Trophoblast cell (in vitro differentiated cells and primary cell): ENCODE measurements at regions not wholly inside any gene's neighbourhood (a gene's known extent, or its start where the extent isn't known, plus 50 kb on each side); places are given as distances from the start of the nearest gene placed in this dataset.

Experiments used
- DNase-seq, 2 donors: peaks; one replicate each; pipeline ENCODE4 v3.0.0-alpha.2; 2016
- H2AFZ ChIP-seq: 2 replicates; pipeline ENCODE4 v1.6.1; 2013; ENCODE audit warnings: low read length, moderate library complexity, mild to moderate bottlenecking; ENCODE audit not compliant: insufficient read depth, poor library complexity
- H2AK5ac ChIP-seq: 2 replicates; pipeline ENCODE4 v1.6.1; 2013; ENCODE audit warnings: mild to moderate bottlenecking, low read length
- H2BK120ac ChIP-seq: 2 replicates; pipeline ENCODE4 v1.6.1; 2013; ENCODE audit warnings: low read length, mild to moderate bottlenecking, moderate library complexity; ENCODE audit not compliant: insufficient read depth, poor library complexity
- H2BK12ac ChIP-seq: 2 replicates; pipeline ENCODE4 v1.6.1; 2013; ENCODE audit warnings: mild to moderate bottlenecking, low read length, moderate library complexity
- H2BK5ac ChIP-seq: 2 replicates; pipeline ENCODE4 v1.6.1; 2013; ENCODE audit warnings: low read length, low read depth, moderate library complexity, mild to moderate bottlenecking; ENCODE audit not compliant: poor library complexity
- H3K14ac ChIP-seq: 2 replicates; pipeline ENCODE4 v1.6.1; 2013; ENCODE audit warnings: mild to moderate bottlenecking, low read length
- H3K18ac ChIP-seq: 2 replicates; pipeline ENCODE4 v1.6.1; 2013; ENCODE audit warnings: mild to moderate bottlenecking, low read length
- H3K23ac ChIP-seq: 2 replicates; pipeline ENCODE4 v1.6.1; 2013; ENCODE audit warnings: low read length
- H3K27ac ChIP-seq: 2 replicates; pipeline ENCODE4 v1.5.1; 2013; ENCODE audit warnings: low read depth, mild to moderate bottlenecking, inconsistent platforms, low read length, moderate library complexity
- H3K27me3 ChIP-seq: 2 replicates; pipeline ENCODE4 v1.6.1; 2013; ENCODE audit warnings: inconsistent platforms, mild to moderate bottlenecking, low read length, moderate library complexity; ENCODE audit not compliant: insufficient read depth
- H3K36me3 ChIP-seq, 2 experiments: 1 replicate in 1 of 2; 2 replicates in 1 of 2; pipeline ENCODE4 v1.6.1; 2013; ENCODE audit warnings: low read length in 2 of 2, mild to moderate bottlenecking in 2 of 2, moderate library complexity in 1 of 2; ENCODE audit not compliant: insufficient read depth in 2 of 2, control insufficient read depth in 1 of 2
- H3K4ac ChIP-seq: 2 replicates; pipeline ENCODE4 v1.6.1; 2013; ENCODE audit warnings: low read depth, mild to moderate bottlenecking, low read length, moderate library complexity
- H3K4me1 ChIP-seq, 2 experiments: 1 replicate in 1 of 2; 2 replicates in 1 of 2; pipeline ENCODE4 v1.6.1; 2013; ENCODE audit warnings: low read length in 2 of 2, mild to moderate bottlenecking in 2 of 2, moderate library complexity in 1 of 2; ENCODE audit not compliant: insufficient read depth in 2 of 2, control insufficient read depth in 1 of 2
- H3K4me2 ChIP-seq: 2 replicates; pipeline ENCODE4 v1.6.1; 2013; ENCODE audit warnings: inconsistent platforms, mild to moderate bottlenecking, low read length, moderate library complexity
- H3K4me3 ChIP-seq: 2 replicates; pipeline ENCODE4 v1.5.1; 2013; ENCODE audit warnings: mild to moderate bottlenecking, low read depth, low read length, inconsistent platforms
- H3K79me1 ChIP-seq: one replicate; pipeline ENCODE4 v1.6.1; 2013; ENCODE audit warnings: low read length
- H3K79me2 ChIP-seq: 2 replicates; pipeline ENCODE4 v1.6.1; 2013; ENCODE audit warnings: low read length, mild to moderate bottlenecking; ENCODE audit not compliant: control insufficient read depth, insufficient read depth, poor library complexity
- H3K9ac ChIP-seq: 2 replicates; pipeline ENCODE4 v1.6.1; 2013; ENCODE audit warnings: mild to moderate bottlenecking, low read length
- H3K9me3 ChIP-seq: 2 replicates; pipeline ENCODE4 v1.6.1; 2013; ENCODE audit warnings: low read depth, mild to moderate bottlenecking, control low read depth, inconsistent platforms, low read length; ENCODE audit not compliant: insufficient read depth
- H4K12ac ChIP-seq: 2 replicates; pipeline ENCODE4 v1.6.1; 2013; ENCODE audit warnings: low read depth, mild to moderate bottlenecking, low read length, moderate library complexity
- H4K8ac ChIP-seq: 2 replicates; pipeline ENCODE4 v1.6.1; 2013; ENCODE audit warnings: low read depth, mild to moderate bottlenecking, low read length, moderate library complexity
- H4K91ac ChIP-seq: one replicate; pipeline ENCODE4 v1.6.1; 2013; ENCODE audit warnings: low read depth, mild to moderate bottlenecking, low read length, moderate library complexity
- WGBS: extraction: QIAGEN DNeasy Blood & Tissue Kit; methylation state at CpG from one replicate; pipeline ENCODE4 v1.1.7; 2013; ENCODE audit warnings: missing lambda C conversion rate; ENCODE audit not compliant: insufficient read length, insufficient coverage; ENCODE audit errors: extremely low coverage; 5-methylcytosine and 5-hydroxymethylcytosine counted together

- H4K12ac ChIP-seq: no peak overlapping the region
- no peak overlapping the region for H3K18ac ChIP-seq
- no peak overlapping the region for H2BK120ac ChIP-seq
- H3K14ac ChIP-seq: no peak overlapping the region
- H2BK12ac ChIP-seq: no peak overlapping the region
- no peaks in the 10 kb centered on the region for H3K79me2 ChIP-seq
- H3K27me3 ChIP-seq: no peaks in the 10 kb centered on the region
- H3K36me3 ChIP-seq: no peaks in the 10 kb centered on the region
- no peak overlapping the region for H3K4me3 ChIP-seq
- no peak overlapping the region for H2AK5ac ChIP-seq
- no peak overlapping the region for H3K23ac ChIP-seq
- H3K79me1 ChIP-seq: no peaks in the 10 kb centered on the region
- WGBS: no CpG with 5 or more reads among the region's 2 CpGs
- H3K27ac ChIP-seq: no peak overlapping the region
- DNase-seq: no peak
- H2BK5ac ChIP-seq: no peak overlapping the region
- H3K4me2 ChIP-seq: no peak overlapping the region
- H3K9me3 ChIP-seq: no peaks in the 10 kb centered on the region
- H3K9ac ChIP-seq: no peak overlapping the region
- no peaks in the 10 kb centered on the region for H3K4me1 ChIP-seq
- no peak overlapping the region for H2AFZ ChIP-seq
- no peak overlapping the region for H4K8ac ChIP-seq
- H4K91ac ChIP-seq: no peak overlapping the region
- H3K4ac ChIP-seq: no peak overlapping the region
These were observed 70.4 kb downstream of the TDRD15 start for GRCh38 chr2:21194147-21194546.

DNA sequence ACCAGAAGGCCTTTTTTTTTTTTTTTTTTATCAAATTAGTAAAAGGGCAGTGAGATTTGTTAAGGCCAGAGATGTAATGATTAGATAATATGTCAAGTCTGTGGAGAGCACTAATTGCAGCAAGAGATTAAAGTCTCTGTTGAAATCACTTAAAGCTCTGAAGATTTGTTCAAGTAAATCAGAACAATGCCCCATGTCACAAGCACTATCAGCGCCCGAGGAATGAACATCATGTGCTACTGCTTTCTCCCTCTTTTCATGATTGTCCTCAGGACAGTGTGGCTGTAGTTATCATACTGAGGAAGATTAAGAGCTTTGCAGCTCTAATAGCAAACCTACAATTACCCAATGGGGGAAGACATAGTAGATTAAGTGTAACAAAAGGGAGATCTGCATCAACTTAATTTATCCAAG, 71.1 kb downstream of the TDRD15 start:
- Histone ChIP-seq H3K36me3 (no peaks in the 10 kb centered on the region), H3K18ac (no peak overlapping the region), H3K4ac (no peak overlapping the region), H3K4me2 (no peak overlapping the region), H3K23ac (no peak overlapping the region), H3K9me3 (no peaks in the 10 kb centered on the region), H3K4me3 (no peak overlapping the region), H2AK5ac (no peak overlapping the region), H3K4me1 (no peaks in the 10 kb centered on the region), H2AFZ (no peak overlapping the region), H3K79me2 (no peaks in the 10 kb centered on the region), H2BK120ac (no peak overlapping the region), H3K79me1 (no peaks in the 10 kb centered on the region), H4K8ac (no peak overlapping the region), H4K91ac (no peak overlapping the region), H3K9ac (no peak overlapping the region), H3K27me3 (no peaks in the 10 kb centered on the region), H2BK5ac (no peak overlapping the region), H2BK12ac (no peak overlapping the region), H3K14ac (no peak overlapping the region), H4K12ac (no peak overlapping the region), H3K27ac (no peak overlapping the region)
- WGBS: no CpG with 5 or more reads among the region's 2 CpGs
- no peak for DNase-seq

- Histone ChIP-seq H3K4me3 (no peak overlapping the region), H3K23ac (no peak overlapping the region), H4K91ac (no peak overlapping the region), H3K4me1 (no peaks in the 10 kb centered on the region), H3K27me3 (no peaks in the 10 kb centered on the region), H3K36me3 (no peaks in the 10 kb centered on the region), H3K4me2 (no peak overlapping the region), H4K8ac (no peak overlapping the region), H3K9ac (no peak overlapping the region), H2BK12ac (no peak overlapping the region), H3K27ac (no peak overlapping the region), H3K79me1 (no peaks in the 10 kb centered on the region), H2BK5ac (no peak overlapping the region), H4K12ac (no peak overlapping the region), H3K9me3 (no peaks in the 10 kb centered on the region), H3K14ac (no peak overlapping the region), H2BK120ac (no peak overlapping the region), H2AFZ (no peak overlapping the region), H3K18ac (no peak overlapping the region), H3K79me2 (no peaks in the 10 kb centered on the region), H3K4ac (no peak overlapping the region), H2AK5ac (no peak overlapping the region)
- DNase-seq: no peak
These were observed 71.6 kb downstream of the TDRD15 start for GRCh38 chr2:21195326-21195725.

DNA sequence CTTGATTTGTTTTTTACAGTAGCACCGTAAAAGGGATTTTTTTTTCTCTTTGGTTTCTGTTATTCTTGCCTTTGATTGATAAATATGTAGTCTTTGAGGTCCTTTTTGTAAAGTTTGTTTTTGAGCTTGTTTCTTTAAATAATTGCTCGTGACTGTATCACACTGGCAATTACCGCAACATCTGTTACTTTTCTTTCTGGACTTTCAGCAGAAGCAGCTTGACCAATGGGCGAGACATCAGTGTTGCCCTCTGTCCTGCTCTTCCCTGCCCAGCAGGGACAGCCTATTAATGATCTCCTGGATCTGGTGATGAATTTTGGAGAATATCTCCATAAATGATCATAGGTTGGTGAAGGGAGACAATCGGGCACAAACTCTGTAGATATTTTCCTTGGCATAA, 74.9 kb downstream of the TDRD15 start:
- no peak overlapping the region for H2BK5ac ChIP-seq
- H2BK120ac ChIP-seq: no peak overlapping the region
- no peak for DNase-seq
- no peaks in the 10 kb centered on the region for H3K79me2 ChIP-seq
- H3K23ac ChIP-seq: no peak overlapping the region
- H2BK12ac ChIP-seq: no peak overlapping the region
- H3K4me2 ChIP-seq: no peak overlapping the region
- H3K9ac ChIP-seq: no peak overlapping the region
- no peaks in the 10 kb centered on the region for H3K27me3 ChIP-seq
- no peak overlapping the region for H3K4ac ChIP-seq
- H4K12ac ChIP-seq: no peak overlapping the region
- H4K91ac ChIP-seq: no peak overlapping the region
- no peaks in the 10 kb centered on the region for H3K4me1 ChIP-seq
- H2AK5ac ChIP-seq: no peak overlapping the region
- H3K18ac ChIP-seq: no peak overlapping the region
- H3K27ac ChIP-seq: no peak overlapping the region
- no peak overlapping the region for H3K4me3 ChIP-seq
- no peaks in the 10 kb centered on the region for H3K9me3 ChIP-seq
- no peak overlapping the region for H3K14ac ChIP-seq
- H3K36me3 ChIP-seq: no peaks in the 10 kb centered on the region
- H3K79me1 ChIP-seq: no peaks in the 10 kb centered on the region
- no peak overlapping the region for H2AFZ ChIP-seq
- WGBS: no CpG with 5 or more reads among the region's 5 CpGs
- no peak overlapping the region for H4K8ac ChIP-seq

DNA sequence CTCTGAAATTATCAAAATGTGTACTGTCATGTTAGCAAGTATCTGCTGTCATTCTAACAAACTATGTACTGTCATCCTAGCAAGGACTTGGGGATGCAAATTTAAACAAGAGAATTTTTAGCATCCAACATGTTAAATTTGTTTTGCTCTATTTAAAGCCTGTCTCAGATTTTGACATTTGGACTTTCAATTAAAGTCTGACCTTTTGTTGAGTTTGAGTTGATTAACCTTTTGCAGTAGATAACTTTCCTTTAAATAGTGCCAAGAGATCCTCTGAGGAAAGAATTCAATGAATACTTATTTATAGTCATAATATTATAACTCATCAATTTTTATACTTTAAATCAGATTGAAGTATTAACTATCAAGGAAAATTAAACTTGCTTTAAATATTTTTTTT, 80.2 kb downstream of the TDRD15 start:
- H3K4ac ChIP-seq: no peak overlapping the region
- H3K14ac ChIP-seq: no peak overlapping the region
- H4K91ac ChIP-seq: no peak overlapping the region
- no peaks in the 10 kb centered on the region for H3K9me3 ChIP-seq
- H4K12ac ChIP-seq: no peak overlapping the region
- H4K8ac ChIP-seq: no peak overlapping the region
- H2BK12ac ChIP-seq: no peak overlapping the region
- H3K9ac ChIP-seq: no peak overlapping the region
- H2BK120ac ChIP-seq: no peak overlapping the region
- H3K27ac ChIP-seq: no peak overlapping the region
- H3K27me3 ChIP-seq: no peaks in the 10 kb centered on the region
- no peaks in the 10 kb centered on the region for H3K36me3 ChIP-seq
- H3K4me3 ChIP-seq: no peak overlapping the region
- no peak overlapping the region for H2AK5ac ChIP-seq
- no peak for DNase-seq
- H2AFZ ChIP-seq: no peak overlapping the region
- no peaks in the 10 kb centered on the region for H3K79me1 ChIP-seq
- no peak overlapping the region for H3K23ac ChIP-seq
- H3K79me2 ChIP-seq: no peaks in the 10 kb centered on the region
- H3K4me1 ChIP-seq: no peaks in the 10 kb centered on the region
- no peak overlapping the region for H3K4me2 ChIP-seq
- no peak overlapping the region for H3K18ac ChIP-seq
- H2BK5ac ChIP-seq: no peak overlapping the region
